SU-DHL-6 (cell line): ENCODE measurements at regions not wholly inside any gene's neighbourhood (a gene's known extent, or its start where the extent isn't known, plus 50 kb on each side); places are given as distances from the start of the nearest gene placed in this dataset.
A peak's percentile ranks its signal among the peaks of the same experiment; 100 is the strongest.

Experiments
- H2AFZ ChIP-seq: fragments of 200-600 bp; sonication (generic); 2 replicates; pipeline ENCODE4 v1.6.1; 2014; ENCODE audit warnings: low read depth, mild to moderate bottlenecking, moderate library complexity, mixed read lengths, antibody characterized with exemption, low read length; ENCODE audit not compliant: severe bottlenecking
- H3F3A ChIP-seq: fragments of 200-600 bp; shearing (Covaris generic); 2 replicates; pipeline ENCODE4 v1.6.0; 2016; ENCODE audit warnings: antibody characterized with exemption, mild to moderate bottlenecking; ENCODE audit not compliant: insufficient read depth
- H3K27ac ChIP-seq: fragments of 200-600 bp; sonication (generic); 2 replicates; pipeline ENCODE4 v1.5.1; 2016; ENCODE audit warnings: low read depth, mild to moderate bottlenecking, low read length, moderate library complexity, mixed read lengths
- H3K27me3 ChIP-seq: fragments of 200-600 bp; sonication (generic), shearing (Covaris generic); 2 replicates; pipeline ENCODE4 v1.6.0; 2014; ENCODE audit warnings: mild to moderate bottlenecking, low read length
- H3K36me3 ChIP-seq: fragments of 200-600 bp; sonication (generic); 2 replicates; pipeline ENCODE4 v1.6.1; 2014; ENCODE audit warnings: mild to moderate bottlenecking, low read length, mixed read lengths
- H3K4me2 ChIP-seq: fragments of 300-600, 200-600 bp; shearing (Covaris generic), sonication (generic); 2 replicates; pipeline ENCODE4 v1.6.0; 2014; ENCODE audit warnings: low read length, low read depth, mild to moderate bottlenecking; ENCODE audit not compliant: poor library complexity, severe bottlenecking
- H3K4me3 ChIP-seq: fragments of 200-600 bp; sonication (generic); 2 replicates; pipeline ENCODE4 v1.5.1; 2014; ENCODE audit warnings: antibody characterized with exemption, low read length, mild to moderate bottlenecking, mixed read lengths; ENCODE audit not compliant: insufficient read depth, poor library complexity, severe bottlenecking
- H3K79me2 ChIP-seq: fragments of 200-600 bp; sonication (generic); 2 replicates; pipeline ENCODE4 v1.6.1; 2014; ENCODE audit warnings: mild to moderate bottlenecking, low read length, moderate library complexity; ENCODE audit not compliant: insufficient read depth
- H3K9ac ChIP-seq: fragments of 200-600 bp; sonication (generic); 2 replicates; pipeline ENCODE4 v1.7.0; 2014; ENCODE audit warnings: mild to moderate bottlenecking, low read length
- H3K9me2 ChIP-seq: fragments of 200-600 bp; sonication (generic); replicated peaks from 2 replicates; pipeline ENCODE4 v1.6.1; 2014; ENCODE audit warnings: low read length; ENCODE audit not compliant: insufficient read depth
- H3K9me3 ChIP-seq: fragments of 200-600 bp; sonication (generic); 2 replicates; pipeline ENCODE4 v1.6.1; 2014; ENCODE audit warnings: low read length, mixed read lengths; ENCODE audit not compliant: insufficient read depth
- H4K20me1 ChIP-seq: fragments of 200-600 bp; sonication (generic); 2 replicates; pipeline ENCODE4 v1.6.1; 2014; ENCODE audit warnings: low read depth, mild to moderate bottlenecking, antibody characterized with exemption, low read length, moderate library complexity, mixed read lengths
- EZH2phosphoT487 ChIP-seq: fragments of 200-600 bp; sonication (generic), shearing (Covaris generic); conservative IDR thresholded peaks from 2 replicates; pipeline ENCODE4 v1.6.1; 2018; ENCODE audit warnings: mild to moderate bottlenecking, antibody characterized with exemption, low read length, moderate library complexity, mixed read lengths
- TF ChIP-seq, protein P1 (sequence below): fragments of 200-600 bp; sonication (generic); IDR thresholded peaks from one replicate; pipeline ENCODE4 v1.5.1; 2017; ENCODE audit warnings: antibody characterized with exemption, mild to moderate bottlenecking, low read length, moderate library complexity; ENCODE audit not compliant: insufficient read depth, poor library complexity, severe bottlenecking

DNA sequence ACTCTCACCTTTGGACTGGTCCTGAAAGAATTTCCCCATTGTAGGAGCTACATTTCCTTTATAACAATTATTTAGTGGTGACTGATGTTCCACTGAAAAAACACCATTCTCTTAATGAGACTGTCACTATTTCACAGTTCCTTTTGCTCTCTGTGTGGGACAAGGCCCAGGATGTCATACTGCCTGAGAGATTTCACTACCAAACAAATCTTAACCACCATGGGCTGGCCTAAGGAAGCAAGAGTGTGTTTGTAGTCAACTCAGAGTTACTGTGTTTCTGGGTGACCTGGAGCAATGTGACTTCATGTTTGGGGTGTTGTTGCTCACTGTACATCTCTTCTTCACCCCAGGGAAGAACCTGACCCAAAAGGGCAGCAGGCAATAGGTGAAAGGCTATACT, 50.1 kb upstream of the ZNF608 start:
- H3K9me2 ChIP-seq, result no peaks in the 10 kb centered on the region
- peak overlapping the region; percentile 32 for H2AFZ ChIP-seq
- H3K4me3 ChIP-seq, result no peak overlapping the region
- peak overlapping the region; percentile 51 for H3K4me2 ChIP-seq
- no peaks in the 10 kb centered on the region for H3K27me3 ChIP-seq
- no peak for TF ChIP-seq EZH2phosphoT487
- TF ChIP-seq, protein P1, sequence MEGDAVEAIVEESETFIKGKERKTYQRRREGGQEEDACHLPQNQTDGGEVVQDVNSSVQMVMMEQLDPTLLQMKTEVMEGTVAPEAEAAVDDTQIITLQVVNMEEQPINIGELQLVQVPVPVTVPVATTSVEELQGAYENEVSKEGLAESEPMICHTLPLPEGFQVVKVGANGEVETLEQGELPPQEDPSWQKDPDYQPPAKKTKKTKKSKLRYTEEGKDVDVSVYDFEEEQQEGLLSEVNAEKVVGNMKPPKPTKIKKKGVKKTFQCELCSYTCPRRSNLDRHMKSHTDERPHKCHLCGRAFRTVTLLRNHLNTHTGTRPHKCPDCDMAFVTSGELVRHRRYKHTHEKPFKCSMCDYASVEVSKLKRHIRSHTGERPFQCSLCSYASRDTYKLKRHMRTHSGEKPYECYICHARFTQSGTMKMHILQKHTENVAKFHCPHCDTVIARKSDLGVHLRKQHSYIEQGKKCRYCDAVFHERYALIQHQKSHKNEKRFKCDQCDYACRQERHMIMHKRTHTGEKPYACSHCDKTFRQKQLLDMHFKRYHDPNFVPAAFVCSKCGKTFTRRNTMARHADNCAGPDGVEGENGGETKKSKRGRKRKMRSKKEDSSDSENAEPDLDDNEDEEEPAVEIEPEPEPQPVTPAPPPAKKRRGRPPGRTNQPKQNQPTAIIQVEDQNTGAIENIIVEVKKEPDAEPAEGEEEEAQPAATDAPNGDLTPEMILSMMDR, result no peak
- H3F3A ChIP-seq, result peaks cover 5% of the 10 kb centered on the region; the same call in 1 of the 2 replicates
- H3K9me3 ChIP-seq, result no peaks in the 10 kb centered on the region
- H3K79me2 ChIP-seq, result no peaks in the 10 kb centered on the region
- peak overlapping the region; percentile 17; the same call in 1 of the 2 replicates for H3K9ac ChIP-seq
- H3K36me3 ChIP-seq, result no peaks in the 10 kb centered on the region
- H3K27ac ChIP-seq, result peak overlapping the region; percentile 58
- H4K20me1 ChIP-seq, result no peaks in the 10 kb centered on the region

DNA sequence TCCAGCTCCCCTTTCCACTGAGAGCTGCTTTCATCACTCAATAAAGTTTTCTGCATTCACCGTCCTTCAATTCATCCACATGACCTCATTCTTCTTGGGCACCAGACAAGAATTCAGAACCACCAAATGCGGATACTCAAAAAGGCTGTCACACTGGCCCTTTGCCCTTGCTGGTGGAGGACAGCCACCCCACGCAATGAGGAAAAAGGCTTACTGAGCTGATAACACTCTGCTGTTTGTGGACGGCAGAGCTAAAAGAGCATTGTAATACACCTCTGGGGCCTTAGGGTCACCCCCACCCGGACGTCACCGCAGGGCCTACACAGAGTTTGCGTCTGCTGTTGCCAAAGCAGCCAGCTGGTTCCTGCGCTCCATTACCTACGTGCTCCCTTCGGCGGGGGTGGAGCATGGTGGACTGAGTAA, 51.2 kb upstream of the ZNF608 start:
- H3K27ac ChIP-seq, result no peak overlapping the region
- no peak overlapping the region for H3K4me2 ChIP-seq
- H3K9ac ChIP-seq, result no peak overlapping the region
- H3K36me3 ChIP-seq, result no peaks in the 10 kb centered on the region
- H3K9me2 ChIP-seq, result no peaks in the 10 kb centered on the region
- H4K20me1 ChIP-seq, result no peaks in the 10 kb centered on the region
- no peaks in the 10 kb centered on the region for H3K9me3 ChIP-seq
- H2AFZ ChIP-seq, result no peak overlapping the region
- no peak overlapping the region for H3K4me3 ChIP-seq
- H3K79me2 ChIP-seq, result no peaks in the 10 kb centered on the region
- no peaks in the 10 kb centered on the region for H3K27me3 ChIP-seq
- peaks cover 5% of the 10 kb centered on the region; the same call in 1 of the 2 replicates for H3F3A ChIP-seq
- TF ChIP-seq EZH2phosphoT487, result no peak
- TF ChIP-seq, protein P1, result no peak

DNA sequence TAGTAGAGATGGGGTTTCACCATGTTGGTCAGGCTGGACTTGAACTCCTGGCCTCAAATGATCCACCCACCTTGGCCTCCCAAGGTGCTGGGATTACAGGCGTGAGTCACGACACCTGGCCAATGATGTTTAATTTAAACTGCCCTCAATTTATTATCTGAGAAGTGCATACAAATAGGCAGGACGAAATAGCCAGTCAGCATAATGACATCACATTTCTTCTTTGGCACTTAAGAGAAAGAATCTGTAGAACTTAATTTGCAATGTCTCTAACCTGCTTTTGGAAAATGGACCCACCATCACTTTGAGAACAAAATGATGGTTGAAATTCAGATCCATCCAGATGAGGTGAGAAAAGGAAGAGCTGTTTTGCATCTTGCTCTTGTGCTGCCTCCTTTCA, 52.5 kb upstream of the ZNF608 start:
- Histone ChIP-seq H3K4me3 (no peak overlapping the region), H3K79me2 (no peaks in the 10 kb centered on the region), H3K36me3 (no peaks in the 10 kb centered on the region), H3K9me3 (no peaks in the 10 kb centered on the region), H3K9me2 (no peaks in the 10 kb centered on the region; the same call in 1 of the 2 replicates), H4K20me1 (no peaks in the 10 kb centered on the region), H2AFZ (no peak overlapping the region), H3K4me2 (no peak overlapping the region), H3K27me3 (no peaks in the 10 kb centered on the region), H3F3A (peaks cover 5% of the 10 kb centered on the region; the same call in 1 of the 2 replicates), H3K9ac (no peak overlapping the region), H3K27ac (no peak overlapping the region)
- TF ChIP-seq, protein P1, result no peak
- TF ChIP-seq EZH2phosphoT487, result no peak

DNA sequence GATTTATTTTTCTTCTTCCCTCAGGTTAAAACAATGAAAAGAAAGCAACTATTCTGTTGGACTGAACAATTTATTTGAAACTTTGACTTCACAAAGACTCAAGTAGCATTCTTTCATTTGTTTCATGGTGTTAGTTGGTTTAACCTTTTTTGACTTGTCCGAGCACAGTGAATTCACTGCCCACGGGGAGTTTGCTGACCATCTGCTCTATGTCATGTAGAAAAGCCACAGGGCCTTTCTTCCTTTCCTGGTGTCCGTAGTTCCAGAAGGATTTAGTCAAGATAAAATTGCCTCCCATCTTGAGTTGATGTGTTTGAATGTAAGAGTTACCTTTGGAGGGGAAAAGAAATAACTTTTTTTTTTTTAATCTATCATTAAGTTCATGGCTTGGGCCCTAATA, 55.1 kb upstream of the ZNF608 start:
- Histone ChIP-seq H3K27ac (no peak overlapping the region), H3F3A (no peaks in the 10 kb centered on the region), H3K9ac (no peak overlapping the region), H3K79me2 (no peaks in the 10 kb centered on the region), H3K4me3 (no peak overlapping the region), H3K27me3 (no peaks in the 10 kb centered on the region), H3K36me3 (no peaks in the 10 kb centered on the region), H3K9me2 (no peaks in the 10 kb centered on the region; the same call in 1 of the 2 replicates), H3K9me3 (no peaks in the 10 kb centered on the region), H4K20me1 (no peaks in the 10 kb centered on the region), H2AFZ (no peak overlapping the region), H3K4me2 (no peak overlapping the region)
- TF ChIP-seq, protein P1, result no peak
- TF ChIP-seq EZH2phosphoT487, result no peak
